Keratinocyte (primary cell): ENCODE measurements at regions not wholly inside any gene's neighbourhood (a gene's known extent, or its start where the extent isn't known, plus 50 kb on each side); places are given as distances from the start of the nearest gene placed in this dataset.

ENCODE experiments used
- EZH2 ChIP-seq: IDR thresholded peaks from one replicate; pipeline ENCODE4 v1.6.1; 2012; ENCODE audit warnings: inconsistent platforms, mild to moderate bottlenecking, low read length, moderate library complexity
- TF ChIP-seq, protein P1 (sequence below), 3 experiments: IDR thresholded peaks in 1 of 3; conservative IDR thresholded peaks in 1 of 3; optimal IDR thresholded peaks in 1 of 3; 2 replicates in 2 of 3; 3 replicates in 1 of 3; pipeline versions ENCODE3 to v1.5.1; 2011; ENCODE audit warnings: low read length in 3 of 3, mild to moderate bottlenecking in 3 of 3, moderate library complexity in 2 of 3, control low read depth in 1 of 3, inconsistent platforms in 1 of 3; ENCODE audit not compliant: insufficient read depth in 2 of 3; ENCODE audit errors: extremely low read depth in 1 of 3

- TF ChIP-seq, protein P1, sequence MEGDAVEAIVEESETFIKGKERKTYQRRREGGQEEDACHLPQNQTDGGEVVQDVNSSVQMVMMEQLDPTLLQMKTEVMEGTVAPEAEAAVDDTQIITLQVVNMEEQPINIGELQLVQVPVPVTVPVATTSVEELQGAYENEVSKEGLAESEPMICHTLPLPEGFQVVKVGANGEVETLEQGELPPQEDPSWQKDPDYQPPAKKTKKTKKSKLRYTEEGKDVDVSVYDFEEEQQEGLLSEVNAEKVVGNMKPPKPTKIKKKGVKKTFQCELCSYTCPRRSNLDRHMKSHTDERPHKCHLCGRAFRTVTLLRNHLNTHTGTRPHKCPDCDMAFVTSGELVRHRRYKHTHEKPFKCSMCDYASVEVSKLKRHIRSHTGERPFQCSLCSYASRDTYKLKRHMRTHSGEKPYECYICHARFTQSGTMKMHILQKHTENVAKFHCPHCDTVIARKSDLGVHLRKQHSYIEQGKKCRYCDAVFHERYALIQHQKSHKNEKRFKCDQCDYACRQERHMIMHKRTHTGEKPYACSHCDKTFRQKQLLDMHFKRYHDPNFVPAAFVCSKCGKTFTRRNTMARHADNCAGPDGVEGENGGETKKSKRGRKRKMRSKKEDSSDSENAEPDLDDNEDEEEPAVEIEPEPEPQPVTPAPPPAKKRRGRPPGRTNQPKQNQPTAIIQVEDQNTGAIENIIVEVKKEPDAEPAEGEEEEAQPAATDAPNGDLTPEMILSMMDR (optimal IDR thresholded peaks at IDR 0.05 in 1 of 3, IDR thresholded peaks at IDR 0.05 in 1 of 3, conservative IDR thresholded peaks at IDR 0.05 in 1 of 3; ENCODE audit: extremely low read depth in 1 of 3, insufficient read depth in 2 of 3, low read length in 3 of 3) = no peak
- TF ChIP-seq EZH2 = no peak
Measured at GRCh38 chr18:51739044-51739666, 541.7 kb upstream of the MEX3C start.
